IPS-15b (cell line): ENCODE measurements at regions not wholly inside any gene's neighbourhood (a gene's known extent, or its start where the extent isn't known, plus 50 kb on each side); places are given as distances from the start of the nearest gene placed in this dataset.

ENCODE experiments used
- H3K27me3 ChIP-seq: one replicate; pipeline ENCODE4 v1.6.1; 2013; ENCODE audit warnings: low read length; ENCODE audit not compliant: control insufficient read depth, insufficient read depth
- H3K36me3 ChIP-seq: one replicate; pipeline ENCODE4 v1.6.1; 2013; ENCODE audit warnings: low read length; ENCODE audit not compliant: control insufficient read depth, insufficient read depth
- H3K4me1 ChIP-seq: one replicate; pipeline ENCODE4 v1.6.1; 2013; ENCODE audit warnings: mild to moderate bottlenecking, low read length; ENCODE audit not compliant: control insufficient read depth, insufficient read depth
- H3K4me3 ChIP-seq: one replicate; pipeline ENCODE4 v1.5.1; 2013; ENCODE audit warnings: low read depth, low read length
- H3K9ac ChIP-seq: one replicate; pipeline ENCODE4 v1.6.1; 2013; ENCODE audit warnings: low read depth, mild to moderate bottlenecking, low read length
- H3K9me3 ChIP-seq: one replicate; pipeline ENCODE4 v1.6.1; 2013; ENCODE audit warnings: mild to moderate bottlenecking, low read length; ENCODE audit not compliant: control insufficient read depth, insufficient read depth

DNA sequence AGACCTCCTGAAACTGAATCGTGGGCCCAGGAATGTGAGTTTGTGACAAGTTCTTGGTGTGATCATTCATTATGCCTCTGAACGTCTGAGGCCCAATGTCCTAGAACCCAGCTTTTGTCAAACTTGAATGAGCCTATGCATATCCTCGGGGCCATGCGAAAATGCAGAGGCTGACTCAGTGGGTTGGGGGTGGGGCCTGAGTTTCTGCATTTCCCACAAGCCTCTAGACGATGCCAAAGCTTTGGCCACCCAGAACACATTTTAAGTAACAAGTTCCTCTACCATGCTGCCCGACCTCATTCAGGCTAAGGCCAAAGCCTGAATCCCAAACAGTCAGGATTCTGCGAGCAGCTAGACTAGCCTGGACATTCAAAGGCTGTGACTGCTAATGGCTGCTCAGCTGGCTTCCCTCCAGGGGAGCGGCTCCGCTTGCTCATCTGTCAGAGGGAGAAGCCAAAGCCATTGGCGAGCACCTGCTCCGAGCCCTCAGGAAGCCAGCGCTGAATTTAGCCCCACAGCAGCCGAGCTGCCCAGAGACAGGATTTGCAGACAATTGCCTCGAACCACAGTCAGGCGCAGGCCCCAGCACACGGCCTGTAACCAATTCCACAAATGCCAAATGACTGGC, 177.5 kb downstream of the ZDHHC21 start:
- Histone ChIP-seq H3K27me3 (no peaks in the 10 kb centered on the region), H3K4me3 (peak overlapping the region; percentile 14), H3K9me3 (no peaks in the 10 kb centered on the region), H3K9ac (no peak overlapping the region), H3K4me1 (peaks cover 16% of the 10 kb centered on the region), H3K36me3 (no peaks in the 10 kb centered on the region)

DNA sequence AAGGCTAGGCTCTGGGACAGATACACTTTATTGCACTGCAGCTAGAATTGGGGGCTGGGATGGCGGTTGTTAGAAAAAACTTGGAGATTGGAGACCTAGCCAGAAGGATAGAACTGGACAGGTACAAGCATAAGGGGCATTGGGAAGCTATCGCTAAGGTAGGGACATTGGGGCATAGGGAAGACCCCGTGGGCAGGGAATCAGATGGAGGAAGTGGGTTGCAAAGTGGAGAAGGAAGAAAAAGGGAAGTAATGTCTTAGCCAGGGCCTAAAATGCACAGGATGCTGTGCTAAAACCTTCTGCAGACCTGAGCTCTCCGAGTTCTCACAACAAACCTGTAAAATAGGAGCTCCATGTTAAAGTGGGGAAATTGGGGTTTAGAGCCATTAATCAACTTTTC, 178.2 kb downstream of the ZDHHC21 start:
- Histone ChIP-seq H3K36me3 (no peaks in the 10 kb centered on the region), H3K9me3 (no peaks in the 10 kb centered on the region), H3K27me3 (no peaks in the 10 kb centered on the region), H3K9ac (no peak overlapping the region), H3K4me1 (peaks cover 16% of the 10 kb centered on the region), H3K4me3 (no peak overlapping the region)

DNA sequence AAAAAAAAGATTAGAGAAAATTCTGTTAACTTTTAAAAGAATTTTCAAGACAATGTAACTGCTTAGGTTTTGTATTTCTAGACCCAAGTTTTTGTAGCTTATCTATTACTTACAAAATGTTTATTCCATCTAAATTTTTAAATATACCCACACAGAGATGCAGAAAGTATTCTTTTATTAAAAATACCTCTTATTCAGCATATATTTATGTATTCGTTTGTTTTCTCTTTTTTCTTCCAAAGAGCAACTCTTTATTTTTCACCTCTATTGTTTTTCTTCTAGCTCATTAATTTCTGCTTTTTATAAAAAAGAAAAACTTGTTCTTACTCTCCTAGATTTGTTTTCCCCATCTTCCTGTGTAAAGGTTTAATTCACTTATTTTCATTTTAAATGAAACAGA, 180.3 kb downstream of the ZDHHC21 start:
- no peaks in the 10 kb centered on the region for H3K36me3 ChIP-seq
- H3K9ac ChIP-seq: no peak overlapping the region
- no peak overlapping the region for H3K4me3 ChIP-seq
- no peaks in the 10 kb centered on the region for H3K27me3 ChIP-seq
- H3K9me3 ChIP-seq: no peaks in the 10 kb centered on the region
- H3K4me1 ChIP-seq: peaks cover 16% of the 10 kb centered on the region

DNA sequence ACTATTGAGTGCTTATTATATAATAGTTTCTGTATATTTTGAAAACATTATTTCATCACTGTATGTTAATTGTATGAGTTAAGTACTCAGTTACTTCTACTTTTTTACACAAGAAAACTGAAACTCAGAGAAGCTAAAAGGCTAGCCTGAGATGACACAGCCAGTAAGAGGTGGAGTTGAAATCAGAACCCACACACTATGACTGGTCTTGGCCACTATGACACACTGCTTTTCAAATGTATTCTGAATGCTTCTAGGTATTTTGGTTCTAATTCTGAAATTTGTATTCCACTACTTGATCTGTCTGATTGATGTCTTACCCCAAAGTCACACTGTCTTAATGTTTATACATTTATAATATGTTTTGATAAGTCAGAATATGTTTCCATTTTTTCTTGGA, 181.8 kb downstream of the ZDHHC21 start:
- no peak overlapping the region for H3K4me3 ChIP-seq
- H3K9ac ChIP-seq: no peak overlapping the region
- H3K4me1 ChIP-seq: peaks cover 10% of the 10 kb centered on the region
- no peaks in the 10 kb centered on the region for H3K9me3 ChIP-seq
- H3K27me3 ChIP-seq: no peaks in the 10 kb centered on the region
- no peaks in the 10 kb centered on the region for H3K36me3 ChIP-seq

DNA sequence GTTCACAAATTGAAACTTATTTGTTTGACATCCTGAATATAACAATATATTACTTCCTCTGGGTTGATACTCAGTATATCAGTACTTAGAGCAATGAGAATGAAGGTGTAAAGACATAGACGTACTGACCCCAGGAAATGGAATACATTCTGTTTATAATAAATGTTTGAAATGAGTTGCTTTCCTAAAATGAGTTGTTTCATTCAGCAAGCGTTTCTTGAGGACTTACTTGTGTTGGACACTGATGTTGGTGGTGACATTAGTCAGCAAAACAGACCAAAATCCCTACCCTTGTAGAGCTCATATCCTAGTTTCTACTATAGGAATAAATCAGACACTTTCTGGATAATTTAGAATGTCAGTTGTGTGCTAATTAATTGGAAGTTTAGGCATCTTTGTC, 184.3 kb downstream of the ZDHHC21 start:
- Histone ChIP-seq H3K9me3 (no peaks in the 10 kb centered on the region), H3K27me3 (no peaks in the 10 kb centered on the region), H3K4me1 (no peaks in the 10 kb centered on the region), H3K9ac (no peak overlapping the region), H3K4me3 (no peak overlapping the region), H3K36me3 (no peaks in the 10 kb centered on the region)

DNA sequence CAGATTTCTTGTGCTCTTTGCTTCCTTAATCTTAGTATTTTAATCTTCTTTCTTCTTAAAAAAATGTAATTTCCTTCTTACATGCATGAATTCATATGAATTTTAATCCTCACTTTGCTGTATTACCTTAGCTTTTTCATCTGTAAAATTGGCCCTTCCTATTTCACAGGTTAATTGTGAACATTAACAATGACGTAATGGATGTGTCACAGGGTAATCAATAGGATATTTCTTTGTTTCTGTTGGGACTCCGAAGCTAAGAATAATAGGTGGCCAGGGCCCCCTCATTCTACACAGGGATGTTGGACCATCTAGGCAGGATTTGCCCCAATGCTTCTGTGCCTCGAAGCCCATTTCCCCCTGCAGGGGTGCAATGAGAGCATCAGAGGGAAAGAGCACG, 187.4 kb upstream of the NFIB start:
- H3K27me3 ChIP-seq: no peaks in the 10 kb centered on the region
- no peaks in the 10 kb centered on the region for H3K36me3 ChIP-seq
- H3K9ac ChIP-seq: no peak overlapping the region
- peaks cover 4% of the 10 kb centered on the region for H3K4me1 ChIP-seq
- H3K4me3 ChIP-seq: no peak overlapping the region
- H3K9me3 ChIP-seq: no peaks in the 10 kb centered on the region

DNA sequence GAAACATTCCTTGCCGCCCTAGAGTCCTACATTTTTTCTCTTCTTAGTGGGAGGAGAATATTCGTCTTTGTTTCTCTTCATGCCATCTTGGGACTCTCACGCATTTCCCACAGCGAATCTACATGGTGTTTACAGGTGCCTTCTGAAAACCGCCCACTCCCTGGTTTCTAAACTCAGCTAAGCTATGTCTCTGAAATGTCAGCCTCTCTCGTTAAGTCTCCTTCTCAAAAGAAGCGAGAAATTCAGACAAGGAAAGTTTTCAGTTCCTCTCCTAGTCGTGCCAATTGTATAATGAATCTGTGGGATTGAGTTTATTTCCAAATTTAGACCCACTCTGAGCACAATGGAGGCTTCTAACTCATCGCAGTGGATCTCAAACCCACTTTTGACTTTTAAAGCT, 186.8 kb upstream of the NFIB start:
- H3K4me3 ChIP-seq: no peak overlapping the region
- no peaks in the 10 kb centered on the region for H3K9me3 ChIP-seq
- no peaks in the 10 kb centered on the region for H3K36me3 ChIP-seq
- peaks cover 4% of the 10 kb centered on the region for H3K4me1 ChIP-seq
- H3K9ac ChIP-seq: no peak overlapping the region
- H3K27me3 ChIP-seq: no peaks in the 10 kb centered on the region

DNA sequence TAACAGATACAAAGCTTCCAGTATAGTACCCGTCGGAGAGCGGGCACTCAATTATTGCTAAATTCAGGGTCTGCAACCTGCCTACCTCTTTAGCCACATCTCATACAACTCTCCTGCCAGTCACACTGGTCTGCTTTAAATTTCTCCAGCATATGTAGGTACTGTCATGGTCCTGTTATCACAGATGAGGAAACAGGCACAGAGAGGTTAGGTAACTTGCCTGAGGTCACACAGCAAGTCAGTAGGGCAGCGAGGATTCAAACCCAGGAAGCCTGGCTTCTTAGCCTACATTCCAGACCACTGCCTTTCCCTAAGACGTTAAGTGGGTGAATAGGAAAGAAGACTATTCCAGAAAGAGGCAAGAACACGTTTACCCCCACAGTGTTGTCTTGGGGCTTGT, 186.0 kb upstream of the NFIB start:
- Histone ChIP-seq H3K9me3 (no peaks in the 10 kb centered on the region), H3K4me1 (peaks cover 4% of the 10 kb centered on the region), H3K27me3 (no peaks in the 10 kb centered on the region)

DNA sequence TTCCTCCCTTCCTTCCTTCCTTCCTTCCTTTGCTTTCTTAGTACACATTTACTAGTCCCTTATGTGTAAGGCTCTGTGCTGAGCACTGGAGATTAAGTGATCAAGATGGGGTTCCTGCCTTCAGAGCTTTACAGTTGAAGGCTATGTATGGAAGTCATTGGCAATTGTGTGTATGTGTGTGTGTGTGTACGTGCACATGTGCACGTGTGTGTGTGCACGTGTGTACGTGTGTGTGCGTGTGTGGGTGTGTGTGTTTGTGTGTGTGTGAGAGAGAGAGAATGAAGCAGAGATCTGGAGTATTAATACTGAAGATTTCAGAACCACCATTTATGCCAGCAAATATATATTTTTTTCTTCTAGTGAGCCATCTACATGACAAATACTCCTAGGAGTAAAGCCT, 184.9 kb upstream of the NFIB start:
- Histone ChIP-seq H3K9ac (no peak overlapping the region), H3K4me1 (peaks cover 4% of the 10 kb centered on the region), H3K36me3 (no peaks in the 10 kb centered on the region), H3K27me3 (no peaks in the 10 kb centered on the region), H3K4me3 (no peak overlapping the region), H3K9me3 (no peaks in the 10 kb centered on the region)

More for the DNA sequence above, 186.0 kb upstream of the NFIB start:
- Histone ChIP-seq H3K36me3 (no peaks in the 10 kb centered on the region), H3K4me3 (no peak overlapping the region), H3K9ac (no peak overlapping the region)

DNA sequence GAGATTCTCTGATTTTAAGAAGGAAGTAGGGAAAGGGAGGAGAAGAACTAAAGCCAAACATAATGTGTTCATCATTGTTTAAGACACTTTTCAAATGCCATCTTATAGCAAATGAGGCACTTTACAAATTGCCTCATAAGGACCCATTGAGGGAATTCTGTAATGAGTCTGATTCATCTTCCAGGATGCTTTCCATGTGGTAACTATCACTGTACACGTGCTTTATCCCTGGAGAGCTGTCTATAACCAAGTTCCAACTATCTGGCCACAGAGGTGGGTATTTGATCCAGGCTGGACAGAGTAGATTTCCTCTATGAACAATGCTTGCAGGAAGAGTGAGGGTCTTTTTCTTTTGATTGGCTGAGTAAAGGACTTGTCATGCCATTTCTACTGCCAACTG, 183.5 kb upstream of the NFIB start:
- H3K9me3 ChIP-seq: no peaks in the 10 kb centered on the region
- H3K4me1 ChIP-seq: peaks cover 4% of the 10 kb centered on the region
- no peak overlapping the region for H3K9ac ChIP-seq
- H3K27me3 ChIP-seq: no peaks in the 10 kb centered on the region
- H3K4me3 ChIP-seq: no peak overlapping the region
- no peaks in the 10 kb centered on the region for H3K36me3 ChIP-seq

DNA sequence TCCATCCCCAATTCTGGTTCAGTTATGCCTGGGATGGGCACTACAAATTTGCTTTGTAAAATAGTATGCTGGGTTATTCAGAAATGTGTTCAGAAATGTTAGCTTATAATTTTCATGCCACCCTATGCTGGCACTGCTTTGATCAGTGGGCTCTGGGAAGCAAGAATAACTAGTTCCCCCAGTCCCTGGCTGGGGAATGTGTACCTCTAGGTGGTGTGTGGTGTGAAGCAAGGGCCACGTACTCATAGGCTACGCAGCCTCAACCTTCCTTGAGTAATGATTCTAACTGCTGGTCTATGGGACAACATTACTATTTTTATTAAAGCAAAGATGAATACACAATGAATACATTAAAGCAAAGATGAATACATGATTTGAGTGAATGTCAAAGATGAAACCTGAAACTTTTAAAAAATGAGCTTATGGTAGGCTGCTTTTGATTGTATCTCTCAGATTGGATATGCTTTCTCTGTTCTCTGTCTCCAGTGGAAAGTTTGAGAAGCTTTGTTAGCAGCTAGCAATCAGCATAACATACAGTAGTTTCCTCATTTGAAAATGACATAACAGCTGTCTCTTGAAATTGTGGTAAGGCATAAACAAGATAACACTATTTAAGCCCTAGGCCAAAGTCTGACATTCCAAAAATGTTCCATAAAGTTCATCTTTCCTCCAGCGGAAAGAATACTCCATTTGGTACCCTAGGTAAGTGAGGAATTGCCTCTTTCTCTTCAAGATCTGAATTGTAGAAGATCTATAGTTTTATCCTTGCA, 174.7 kb upstream of the NFIB start:
- Histone ChIP-seq H3K27me3 (no peaks in the 10 kb centered on the region), H3K36me3 (no peaks in the 10 kb centered on the region), H3K9ac (no peak overlapping the region), H3K9me3 (no peaks in the 10 kb centered on the region), H3K4me1 (no peaks in the 10 kb centered on the region), H3K4me3 (no peak overlapping the region)

DNA sequence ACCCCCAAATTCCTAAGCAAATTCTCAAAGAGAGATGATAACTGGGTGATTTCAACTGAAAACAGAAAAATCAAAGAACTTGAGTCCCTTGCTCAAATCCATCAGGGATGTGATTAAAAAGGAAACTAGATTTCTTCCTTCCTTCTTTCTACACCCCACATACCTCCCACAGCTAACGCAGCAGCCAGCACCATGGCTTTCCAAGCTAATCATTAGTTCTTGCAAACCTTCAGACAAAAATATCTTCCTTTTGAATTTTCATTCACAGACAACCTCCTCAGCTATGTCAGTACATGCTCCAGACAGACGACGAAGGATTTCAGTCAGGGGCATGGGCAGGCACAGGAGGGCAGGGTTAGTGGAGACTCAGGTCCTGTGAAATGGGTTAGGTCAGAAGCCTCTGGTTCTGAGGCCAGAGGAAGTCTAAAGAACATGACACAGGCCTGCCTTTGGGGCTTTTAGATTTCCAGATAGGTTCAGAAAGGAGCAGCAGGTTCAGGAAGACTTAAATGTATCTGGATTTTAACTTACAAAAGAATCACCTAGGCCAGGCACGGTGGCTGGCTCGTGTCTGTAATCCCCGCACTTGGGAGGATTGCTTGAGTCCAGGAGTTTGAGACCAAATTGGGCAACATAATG, 173.7 kb upstream of the NFIB start:
- H3K4me1 ChIP-seq: no peaks in the 10 kb centered on the region
- no peaks in the 10 kb centered on the region for H3K27me3 ChIP-seq
- H3K4me3 ChIP-seq: no peak overlapping the region
- H3K9me3 ChIP-seq: no peaks in the 10 kb centered on the region
- H3K9ac ChIP-seq: no peak overlapping the region
- H3K36me3 ChIP-seq: no peaks in the 10 kb centered on the region
